Fibroblast of skin of right biceps (primary cell): ENCODE measurements at regions not wholly inside any gene's neighbourhood (a gene's known extent, or its start where the extent isn't known, plus 50 kb on each side); places are given as distances from the start of the nearest gene placed in this dataset.

ENCODE experiments used
- DNase-seq: peaks from one replicate; pipeline ENCODE4 v3.0.0-alpha.2; 2013

DNA sequence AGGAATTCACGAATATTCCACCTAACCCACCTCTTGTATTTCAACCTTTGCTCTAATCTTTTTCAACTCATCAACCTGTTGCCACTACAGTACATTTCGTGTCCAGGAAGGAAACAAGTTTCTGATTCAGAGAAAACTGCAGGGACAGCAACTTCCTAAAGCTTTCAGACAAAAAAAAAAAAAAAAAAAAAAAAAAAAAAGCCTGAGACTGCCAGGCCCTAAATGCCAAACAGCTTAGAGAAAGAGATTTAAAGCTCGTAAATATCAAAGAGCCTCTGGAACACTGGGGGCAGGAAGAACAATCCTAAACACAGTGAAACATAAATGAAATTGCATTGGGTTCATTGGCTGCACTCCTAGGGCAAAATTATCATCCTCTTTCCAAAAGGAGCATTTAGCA is 411.2 kb upstream of the SPTLC3 start:
- no peak for DNase-seq

DNA sequence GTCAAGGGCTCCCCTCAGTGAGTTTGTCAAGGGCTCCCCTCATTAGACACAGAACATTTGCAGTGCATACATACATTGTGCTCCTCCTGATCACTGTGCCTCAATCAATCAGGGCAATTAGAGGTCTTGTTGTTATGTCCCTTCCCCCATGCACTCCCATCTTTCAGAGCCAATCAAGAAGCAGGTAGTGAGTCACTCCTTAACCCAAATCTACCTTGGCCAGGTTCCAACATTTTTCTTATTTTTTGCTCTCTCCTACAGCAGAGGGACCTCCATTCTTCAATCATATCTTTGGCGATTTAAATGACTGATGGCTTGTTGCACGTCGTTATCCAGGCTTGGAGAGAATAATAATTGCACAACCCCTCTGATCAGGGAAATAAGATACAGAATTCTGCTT is 409.9 kb upstream of the SPTLC3 start:
- no peak for DNase-seq

DNA sequence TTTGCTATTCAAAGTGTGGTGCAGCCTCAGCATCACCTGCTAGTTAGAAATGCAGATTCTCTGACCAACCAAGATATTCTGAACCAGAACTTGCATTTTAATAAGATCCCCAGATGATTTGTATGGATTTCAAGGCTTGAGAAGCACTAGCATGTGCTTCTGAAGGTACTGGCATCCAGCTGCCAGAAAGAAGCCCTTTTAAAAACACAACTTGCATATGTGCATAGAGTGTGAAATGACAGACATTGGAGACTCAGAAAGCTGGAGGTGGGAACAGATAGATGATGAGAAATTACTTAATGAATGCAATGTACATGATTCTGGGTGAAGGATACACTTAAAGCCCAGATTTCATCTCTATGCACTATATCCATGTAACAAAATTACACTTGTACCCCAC is 409.3 kb upstream of the SPTLC3 start:
- no peak for DNase-seq

GRCh38 chr20:12605751-12606150 is 403.0 kb upstream of the SPTLC3 start:
- DNase-seq: no peak

DNA sequence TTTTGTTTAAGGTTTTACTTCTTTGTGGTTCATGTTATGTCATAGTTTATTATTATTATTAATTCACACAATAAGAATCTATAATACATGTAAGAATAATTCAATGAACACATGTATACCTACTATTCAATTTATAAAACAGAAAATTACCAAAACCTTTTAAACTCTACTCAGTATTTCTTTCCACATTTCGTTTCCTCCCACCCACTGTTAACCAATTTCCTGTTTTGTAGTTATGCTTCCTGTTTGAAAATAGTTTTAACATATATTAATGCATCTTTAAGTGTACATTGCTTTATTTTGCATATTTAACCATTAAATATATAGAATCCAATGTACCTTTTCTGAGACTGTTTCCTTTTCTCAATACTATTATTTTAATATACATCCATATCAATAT is 397.9 kb upstream of the SPTLC3 start:
- DNase-seq: no peak

- DNase-seq: no peak
Observed at GRCh38 chr20:12614764-12615163, 394.0 kb upstream of the SPTLC3 start.

DNA sequence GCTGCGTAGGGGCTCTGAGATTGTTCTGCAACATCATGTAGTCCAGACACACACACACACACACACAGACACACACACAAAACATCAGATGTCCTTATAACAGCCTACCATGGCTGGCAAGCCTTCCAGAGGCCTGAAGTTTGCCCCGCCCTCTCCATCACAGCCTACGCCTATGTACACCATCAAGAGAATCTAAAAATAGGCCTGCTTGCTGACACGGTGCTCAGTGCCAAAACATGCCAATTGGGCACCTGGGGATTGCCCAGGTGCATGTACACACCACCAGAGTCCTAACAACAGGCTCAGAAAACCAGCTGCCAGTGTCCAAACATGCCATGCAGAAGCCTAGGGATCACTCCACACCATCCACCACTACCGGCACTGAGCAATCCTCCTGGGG is 391.7 kb upstream of the SPTLC3 start:
- no peak for DNase-seq

GRCh38 chr20:12623870-12624269 is 384.9 kb upstream of the SPTLC3 start:
- no peak for DNase-seq

DNA sequence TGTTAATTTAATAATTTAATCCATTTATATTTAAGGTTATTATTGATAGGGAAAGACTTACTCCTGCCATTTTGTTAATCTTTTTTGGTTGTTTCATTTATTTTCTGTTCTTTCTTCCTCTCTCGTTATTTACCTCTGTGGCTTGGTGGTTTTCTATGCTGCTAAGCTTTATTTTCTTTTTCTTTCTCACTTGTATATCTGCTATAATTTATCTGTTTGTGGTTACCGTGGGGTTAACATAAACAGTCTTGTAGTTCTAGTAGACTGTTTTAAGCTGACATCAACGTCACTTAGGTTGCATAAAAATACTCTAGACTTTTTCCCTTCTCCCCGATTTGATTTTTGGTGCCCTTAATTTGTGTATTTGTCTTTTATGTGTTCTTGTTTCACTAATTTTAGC is 381.3 kb upstream of the SPTLC3 start:
- no peak for DNase-seq

DNA sequence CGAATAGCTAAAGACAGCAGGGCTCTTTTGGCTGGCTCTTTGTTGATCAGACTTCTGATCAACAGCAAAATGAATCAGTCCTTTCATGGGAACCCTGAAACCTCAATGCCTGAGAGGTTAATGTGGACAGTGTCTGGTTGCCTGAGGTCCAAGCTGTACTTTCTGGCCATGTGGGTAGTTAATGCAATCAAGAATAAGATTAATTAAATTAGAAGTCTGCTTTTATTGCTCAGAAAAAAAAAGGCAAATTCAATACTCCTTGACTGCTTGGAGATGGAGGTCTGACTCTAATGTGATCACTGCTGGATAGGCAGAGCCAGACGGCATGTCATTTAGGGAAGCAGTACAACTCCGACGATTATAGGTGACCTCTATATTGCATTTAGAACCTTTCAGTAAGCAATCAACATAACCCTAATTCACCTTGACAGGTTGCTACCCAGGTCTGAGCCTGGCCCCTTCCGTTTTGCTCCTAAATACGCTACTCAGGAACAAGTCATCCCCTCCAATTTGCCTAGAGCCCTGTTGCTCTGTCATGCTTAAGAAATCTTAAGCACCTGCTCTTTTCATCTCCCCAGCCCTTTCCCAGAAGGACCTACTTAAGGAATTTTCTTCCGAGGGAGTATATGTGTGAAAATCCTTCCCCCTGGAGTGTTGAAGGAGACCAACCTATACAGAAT is 370.0 kb upstream of the SPTLC3 start:
- DNase-seq: no peak

- no peak for DNase-seq
Observed at GRCh38 chr20:12640251-12640650, 368.5 kb upstream of the SPTLC3 start.

- no peak for DNase-seq
Observed at GRCh38 chr20:12641619-12642018, 367.2 kb upstream of the SPTLC3 start.

DNA sequence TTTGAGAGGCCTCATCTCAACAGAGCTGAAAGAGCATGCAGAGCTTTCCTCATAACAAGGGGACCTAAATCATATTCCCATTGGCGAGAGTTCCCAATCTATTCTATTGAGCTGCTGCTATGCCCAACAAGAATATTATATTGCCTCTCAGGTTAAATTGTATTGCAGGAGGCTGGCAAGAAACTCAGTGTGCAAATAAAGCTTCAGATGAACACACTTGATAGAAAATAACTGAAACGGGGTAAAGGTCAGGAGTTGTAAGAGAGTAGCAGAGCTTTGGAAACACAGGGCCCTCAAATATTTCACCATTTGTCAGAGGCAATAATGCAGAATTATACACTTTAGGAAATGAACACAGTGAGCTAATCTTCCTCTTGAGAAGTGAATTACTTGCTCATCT is 364.3 kb upstream of the SPTLC3 start:
- no peak for DNase-seq

DNA sequence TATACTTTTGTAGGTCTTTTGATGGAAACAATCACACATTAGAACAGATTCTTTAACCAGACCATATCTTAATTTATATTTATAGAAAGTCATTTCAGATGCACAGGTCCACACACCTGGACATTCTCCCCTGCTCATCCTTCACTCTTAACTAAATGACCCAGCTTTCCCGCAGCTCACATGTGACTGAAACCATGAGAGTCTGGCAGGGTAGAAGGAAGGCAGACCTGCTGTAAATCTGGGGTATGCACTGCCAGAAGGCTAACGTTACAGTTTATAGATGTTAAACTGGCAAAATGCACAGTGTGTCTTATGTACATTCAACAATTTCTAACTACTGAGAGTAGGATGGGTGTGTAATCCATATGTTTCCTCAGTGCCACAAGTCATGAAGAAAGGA is 359.5 kb upstream of the SPTLC3 start:
- no peak for DNase-seq

- no peak for DNase-seq
Observed at GRCh38 chr20:12653642-12654041, 355.1 kb upstream of the SPTLC3 start.

DNA sequence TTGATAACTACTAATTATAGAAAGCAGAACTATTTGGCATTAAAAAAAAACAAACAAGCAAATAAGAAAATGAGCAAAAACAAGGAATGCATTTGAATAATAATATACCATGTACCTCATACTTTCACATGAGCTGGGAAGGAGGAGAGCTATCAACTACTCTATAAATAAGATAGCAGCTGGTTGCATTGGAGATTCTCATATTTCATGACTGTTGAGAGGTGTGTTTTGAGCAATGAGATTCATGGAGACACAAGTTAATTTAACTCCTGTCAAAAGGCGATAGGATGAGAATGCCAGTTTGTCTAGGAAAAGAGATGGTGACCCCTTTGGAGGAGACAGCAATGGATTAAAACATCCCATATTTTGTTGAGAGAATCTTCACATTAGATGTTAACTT is 348.8 kb upstream of the SPTLC3 start:
- no peak for DNase-seq

- DNase-seq: no peak
Observed at GRCh38 chr20:12660918-12661317, 347.9 kb upstream of the SPTLC3 start.

- DNase-seq: no peak
Observed at GRCh38 chr20:12670301-12670700, 338.5 kb upstream of the SPTLC3 start.

- no peak for DNase-seq
Observed at GRCh38 chr20:12673352-12673751, 335.4 kb upstream of the SPTLC3 start.

DNA sequence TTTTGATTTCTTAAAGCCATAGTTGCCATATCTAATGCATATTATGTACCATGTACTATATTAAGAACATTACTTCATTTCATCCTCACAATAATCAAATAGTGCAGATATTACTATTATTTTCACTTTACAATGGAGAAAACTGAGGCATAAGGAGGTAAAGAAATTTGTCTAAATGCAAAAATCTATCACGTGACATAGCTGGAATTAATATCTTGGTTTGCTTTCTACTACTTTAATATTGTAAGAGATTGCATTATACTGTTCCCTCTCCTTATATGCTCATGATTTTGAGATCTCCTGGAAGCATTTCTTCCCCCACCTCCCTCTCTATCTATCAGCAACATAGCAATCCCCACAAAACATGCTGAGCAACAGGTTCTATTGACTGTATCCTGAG is 330.8 kb upstream of the SPTLC3 start:
- no peak for DNase-seq

- DNase-seq: no peak
Observed at GRCh38 chr20:12679447-12679846, 329.3 kb upstream of the SPTLC3 start.

- DNase-seq: no peak
Observed at GRCh38 chr20:12682613-12683012, 326.2 kb upstream of the SPTLC3 start.

DNA sequence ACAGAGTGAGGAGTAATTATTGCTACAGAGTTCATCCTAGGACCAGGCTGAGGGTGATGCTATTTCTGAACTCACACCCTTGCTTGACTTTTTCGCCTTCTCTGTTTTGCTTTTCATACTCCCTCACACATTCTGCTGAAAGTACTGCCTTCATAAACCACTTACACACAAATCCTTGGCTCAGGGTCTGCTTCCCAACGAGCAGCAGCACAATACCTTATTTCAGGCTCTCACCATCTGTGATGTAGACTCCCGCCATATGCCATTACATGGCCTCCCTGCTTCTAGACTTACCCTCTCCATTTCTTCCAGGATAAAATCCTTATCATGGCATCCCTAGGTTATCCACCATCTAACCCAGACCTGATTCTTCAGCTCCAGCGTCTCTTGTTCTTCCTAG is 321.3 kb upstream of the SPTLC3 start:
- DNase-seq: no peak

GRCh38 chr20:12695937-12696336 is 312.8 kb upstream of the SPTLC3 start:
- DNase-seq: no peak

DNA sequence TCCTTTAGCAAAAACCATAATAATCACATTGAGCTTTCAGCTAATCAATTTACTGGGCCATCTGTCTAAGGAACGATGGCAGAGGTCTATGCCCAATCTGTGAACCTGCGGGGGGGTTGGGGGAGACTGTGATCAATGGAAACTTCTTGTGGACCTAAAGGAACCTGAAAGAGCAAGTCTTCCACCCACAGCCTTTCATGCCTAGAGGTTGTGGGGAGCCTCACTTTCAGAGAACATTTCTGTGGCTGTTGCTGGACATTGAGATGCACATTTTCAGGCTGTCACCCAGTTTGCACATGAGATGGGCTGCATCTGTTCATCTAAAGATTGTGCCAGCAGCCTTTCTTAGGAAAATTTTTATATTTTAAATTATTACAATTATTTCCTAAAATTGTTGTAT is 310.0 kb upstream of the SPTLC3 start:
- no peak for DNase-seq
